Body of pancreas (tissue), 4 donors: ENCODE measurements at regions not wholly inside any gene's neighbourhood (a gene's known extent, or its start where the extent isn't known, plus 50 kb on each side); places are given as distances from the start of the nearest gene placed in this dataset.

Experiments used
- CTCF ChIP-seq, 7 experiments: fragments of 450-650 bp in 4 of 7; fragments of 200-600 bp in 3 of 7; sonication (generic) in 3 of 7; IDR thresholded peaks; one replicate each; pipeline ENCODE4 v1.5.1; 2016 to 2019; ENCODE audit warnings: antibody characterized with exemption in 7 of 7
- POLR2A ChIP-seq, 3 donors: fragments of 450-650 bp; IDR thresholded peaks; one replicate each; pipeline ENCODE4 v1.6.1; 2016; ENCODE audit warnings: antibody characterized with exemption in 3 of 3, mild to moderate bottlenecking in 2 of 3

- TF ChIP-seq CTCF (IDR thresholded peaks at IDR 0.05) (no peak), POLR2A (IDR thresholded peaks at IDR 0.05) (no peak)
Observed at GRCh38 chrX:63511361-63511760, 160.2 kb upstream of the SPIN4 start.
